ENCODE measurements at regions not wholly inside any gene's neighbourhood (a gene's known extent, or its start where the extent isn't known, plus 50 kb on each side); places are given as distances from the start of the nearest gene placed in this dataset.

- no peaks in the 10 kb centered on the region for H3K4me1 ChIP-seq
- peak overlapping the region in 1 of 4 donors; percentile 28 for H3K27ac ChIP-seq
- 34 to 38% methylated on average over 3 of the region's 3 CpGs for WGBS, 2 donors
- H3K4me3 ChIP-seq = no peak overlapping the region
- DNase-seq = no peak
- no peaks in the 10 kb centered on the region for H3K36me3 ChIP-seq
- TF ChIP-seq POLR2A (IDR thresholded peaks at IDR 0.05) (no peak), CTCF (IDR thresholded peaks at IDR 0.05) (no peak)
- H3K27me3 ChIP-seq = no peaks in the 10 kb centered on the region
- no peaks in the 10 kb centered on the region for H3K9me3 ChIP-seq
- intact Hi-C loops (cut with DNase I) = no loop called here
Measured at GRCh38 chr13:97548138-97548537, 114.2 kb downstream of the RAP2A start.

DNA sequence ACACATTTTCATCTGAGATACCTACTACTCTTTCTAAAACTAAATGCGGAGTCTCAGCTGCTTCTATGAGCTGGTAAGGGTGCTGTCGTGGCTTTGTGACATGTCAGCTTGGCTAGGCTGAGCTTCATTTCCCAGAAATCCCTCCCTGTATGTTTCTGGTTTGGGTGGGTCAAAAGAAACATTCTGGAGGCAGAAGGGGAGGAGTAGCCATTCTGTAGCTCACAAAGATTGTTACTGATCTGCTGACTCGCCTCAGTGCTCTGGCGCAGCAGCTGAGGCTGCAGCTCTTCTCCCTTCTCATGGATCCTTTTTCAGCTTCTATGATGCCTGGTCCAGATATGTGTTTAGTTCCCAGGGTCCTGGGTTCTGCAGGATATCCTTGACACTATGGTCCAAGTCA lies 114.7 kb downstream of the RAP2A start:
- Histone ChIP-seq H3K4me3 (no peak overlapping the region), H3K27ac (peak overlapping the region in 1 of 4 donors; percentile 28), H3K27me3 (no peaks in the 10 kb centered on the region), H3K9me3 (no peaks in the 10 kb centered on the region), H3K4me1 (no peaks in the 10 kb centered on the region), H3K36me3 (no peaks in the 10 kb centered on the region)
- WGBS, 2 donors = 60% methylated on average over 4 of the region's 4 CpGs
- intact Hi-C loops (cut with DNase I) = no loop called here
- DNase-seq = no peak
- TF ChIP-seq POLR2A (IDR thresholded peaks at IDR 0.05) (no peak), CTCF (IDR thresholded peaks at IDR 0.05) (no peak)

GRCh38 chr13:97549201-97549600 lies 115.2 kb downstream of the RAP2A start:
- Histone ChIP-seq H3K27me3 (no peaks in the 10 kb centered on the region), H3K36me3 (no peaks in the 10 kb centered on the region), H3K4me1 (no peaks in the 10 kb centered on the region), H3K4me3 (no peak overlapping the region), H3K9me3 (no peaks in the 10 kb centered on the region), H3K27ac (no peak overlapping the region)
- DNase-seq = no peak
- no peak for TF ChIP-seq POLR2A (IDR thresholded peaks at IDR 0.05)
- TF ChIP-seq CTCF (IDR thresholded peaks at IDR 0.05) = no peak
- WGBS, 2 donors = 41 to 43% methylated on average over 1 of the region's 1 CpG
- intact Hi-C loops (cut with DNase I) = no loop called here

DNA sequence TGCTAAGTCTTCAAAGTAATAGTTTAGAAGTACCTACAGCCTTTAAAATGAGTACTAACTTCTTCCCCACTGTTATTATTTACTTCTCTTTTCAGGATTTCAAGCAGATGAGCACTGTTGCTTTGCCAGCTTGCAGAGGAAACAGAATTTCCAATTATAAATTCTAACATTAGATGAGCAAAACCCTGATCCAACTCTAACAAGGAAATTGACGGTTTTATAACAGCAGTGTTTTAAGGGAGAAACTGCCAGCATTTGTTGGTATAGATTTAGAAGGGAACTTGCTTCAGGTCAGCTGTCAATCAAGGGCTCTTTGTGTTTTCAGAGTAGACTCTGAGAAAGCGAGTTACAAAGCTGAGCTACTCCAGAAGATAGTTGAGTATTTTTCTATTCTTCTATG lies 120.5 kb downstream of the RAP2A start:
- no peaks in the 10 kb centered on the region for H3K4me1 ChIP-seq
- 72 to 76% methylated on average over 2 of the region's 2 CpGs for WGBS, 2 donors

GRCh38 chr13:97555034-97555433 lies 121.1 kb downstream of the RAP2A start:
- no peaks in the 10 kb centered on the region for H3K4me1 ChIP-seq
- H3K36me3 ChIP-seq = no peaks in the 10 kb centered on the region
- no peak for DNase-seq
- TF ChIP-seq CTCF (IDR thresholded peaks at IDR 0.05) (no peak), POLR2A (IDR thresholded peaks at IDR 0.05) (no peak)
- no peaks in the 10 kb centered on the region for H3K9me3 ChIP-seq
- no peaks in the 10 kb centered on the region for H3K27me3 ChIP-seq
- intact Hi-C loops (cut with DNase I) = no loop called here
- H3K4me3 ChIP-seq = no peak overlapping the region
- WGBS, 2 donors = 94 to 96% methylated on average over 1 of the region's 1 CpG
- no peak overlapping the region for H3K27ac ChIP-seq

More for the DNA sequence above, 120.5 kb downstream of the RAP2A start:
- TF ChIP-seq POLR2A (IDR thresholded peaks at IDR 0.05) = no peak
- TF ChIP-seq CTCF (IDR thresholded peaks at IDR 0.05) = no peak
- Histone ChIP-seq H3K9me3 (no peaks in the 10 kb centered on the region), H3K27me3 (no peaks in the 10 kb centered on the region), H3K4me3 (no peak overlapping the region), H3K27ac (no peak overlapping the region), H3K36me3 (no peaks in the 10 kb centered on the region)
- DNase-seq = no peak
- intact Hi-C loops (cut with DNase I) = no loop called here

All from esophagus squamous epithelium (tissue), 5 donors.